Endothelial cell of umbilical vein (primary cell): ENCODE measurements at regions not wholly inside any gene's neighbourhood (a gene's known extent, or its start where the extent isn't known, plus 50 kb on each side); places are given as distances from the start of the nearest gene placed in this dataset.

ENCODE experiments used
- BruUV-seq: library from RNA; stranded (reverse); fragments of 400-500 nt; replicated peaks from 2 replicates; lab custom pipeline; 2021; lab: Mats Ljungman, UMichigan
- CTCF ChIA-PET: fragments of 300-600, 350-600 bp; sonication (Branson Sonifier 250); formaldehyde crosslinking; loops from one replicate; lab custom pipeline; 2021; ENCODE audit warnings: antibody characterized with exemption, inconsistent platforms; lab: Charles Lee
- POLR2A ChIA-PET: fragments of 300-600, 350-600 bp; sonication (Branson Sonifier 250); formaldehyde crosslinking; loops from one replicate; lab custom pipeline; 2021; ENCODE audit warnings: antibody characterized with exemption, inconsistent platforms; lab: Charles Lee
- DNase-seq: peaks from one replicate; pipeline ENCODE4 v3.0.0-alpha.2; 2011; ENCODE audit warnings: low read depth, low spot score
- FAIRE-seq: peaks from 2 replicates; lab custom pipeline; 2011; peaks lifted over from hg19 to GRCh38; lab: Jason Lieb, UNC
- H2AFZ ChIP-seq: 2 replicates; pipeline ENCODE4 v1.6.0; 2012; ENCODE audit warnings: low read depth, low read length, control low read depth, inconsistent platforms
- H3K27ac ChIP-seq: 2 replicates; pipeline ENCODE4 v1.5.1; 2011; ENCODE audit warnings: low read depth, mild to moderate bottlenecking, control low read depth, low read length, moderate library complexity; ENCODE audit not compliant: insufficient read depth
- H3K27me3 ChIP-seq, 2 experiments: 2 replicates each; pipeline versions ENCODE4 v1.6.0 to v1.6.1; 2011; ENCODE audit warnings: low read length in 2 of 2, mixed read lengths in 1 of 2; ENCODE audit not compliant: control insufficient read depth in 2 of 2, insufficient read depth in 2 of 2
- H3K36me3 ChIP-seq, 2 experiments: 2 replicates in 1 of 2; 3 replicates in 1 of 2; pipeline ENCODE4 v1.5.1; 2011; ENCODE audit warnings: low read length in 2 of 2, mild to moderate bottlenecking in 1 of 2, moderate library complexity in 1 of 2; ENCODE audit not compliant: control insufficient read depth in 2 of 2, insufficient read depth in 2 of 2; ENCODE audit errors: extremely low read depth in 1 of 2
- H3K4me1 ChIP-seq: 3 replicates; pipeline ENCODE4 v1.5.1; 2011; ENCODE audit warnings: mild to moderate bottlenecking, low read length; ENCODE audit not compliant: control insufficient read depth, insufficient read depth; ENCODE audit errors: extremely low read depth
- H3K4me2 ChIP-seq: 2 replicates; pipeline ENCODE4 v1.6.1; 2011; ENCODE audit warnings: low read length, control low read depth, mixed read lengths; ENCODE audit not compliant: insufficient read depth
- H3K4me3 ChIP-seq, 3 experiments: fragments of 200-600 bp in 1 of 3; sonication (generic), shearing (Covaris generic) in 1 of 3; replicated peaks in 1 of 3; 2 replicates each; pipeline ENCODE4 v1.5.1; 2011 to 2016; ENCODE audit warnings: control low read depth in 3 of 3, low read length in 3 of 3, mild to moderate bottlenecking in 2 of 3, inconsistent platforms in 1 of 3, low read depth in 1 of 3, moderate library complexity in 1 of 3; ENCODE audit not compliant: insufficient read depth in 1 of 3
- H3K79me2 ChIP-seq: 2 replicates; pipeline ENCODE4 v1.6.0; 2012; ENCODE audit warnings: low read length, inconsistent platforms; ENCODE audit not compliant: control insufficient read depth, insufficient read depth
- H3K9ac ChIP-seq: replicated peaks from 2 replicates; pipeline ENCODE3; 2011; ENCODE audit warnings: low read length, control low read depth; ENCODE audit not compliant: insufficient read depth; ENCODE audit errors: extremely low read depth
- H3K9me1 ChIP-seq: replicated peaks from 3 replicates; pipeline ENCODE4 v1.6.0; 2011; ENCODE audit warnings: mild to moderate bottlenecking, low read length; ENCODE audit not compliant: control insufficient read depth, insufficient read depth; ENCODE audit errors: extremely low read depth
- H3K9me3 ChIP-seq: replicated peaks from 2 replicates; pipeline ENCODE4 v1.5.1; 2012; ENCODE audit warnings: low read length, inconsistent platforms; ENCODE audit not compliant: control insufficient read depth, insufficient read depth
- H4K20me1 ChIP-seq: replicated peaks from 2 replicates; pipeline ENCODE3; 2011; ENCODE audit warnings: mild to moderate bottlenecking, low read length; ENCODE audit not compliant: control insufficient read depth, insufficient read depth; ENCODE audit errors: extremely low read depth
- CTCF ChIP-seq, 2 donors: IDR thresholded peaks; 1 replicate in 1 of 2; 2 replicates in 1 of 2; pipeline ENCODE4 v1.5.1; 2011; ENCODE audit warnings: low read length in 2 of 2, mild to moderate bottlenecking in 2 of 2, moderate library complexity in 2 of 2, control low read depth in 1 of 2, inconsistent platforms in 1 of 2, low read depth in 1 of 2; ENCODE audit not compliant: insufficient read depth in 1 of 2; ENCODE audit errors: extremely low read depth in 1 of 2
- EZH2 ChIP-seq: IDR thresholded peaks from 2 replicates; pipeline ENCODE4 v1.6.1; 2012; ENCODE audit warnings: borderline replicate concordance, low read depth, mild to moderate bottlenecking, moderate library complexity, low read length, inconsistent platforms; ENCODE audit not compliant: severe bottlenecking
- FOS ChIP-seq: IDR thresholded peaks from 2 replicates; pipeline ENCODE4 v1.6.1; 2011; ENCODE audit warnings: mild to moderate bottlenecking, low read length, moderate library complexity, borderline replicate concordance; ENCODE audit not compliant: insufficient read depth
- GATA2 ChIP-seq: IDR thresholded peaks from 2 replicates; pipeline ENCODE4 v1.7.0; 2011; ENCODE audit warnings: low read depth, mild to moderate bottlenecking, moderate library complexity, mixed read lengths, low read length; ENCODE audit not compliant: insufficient read length, insufficient read depth
- JUN ChIP-seq: IDR thresholded peaks from 2 replicates; pipeline ENCODE4 v1.6.1; 2011; ENCODE audit warnings: borderline replicate concordance, low read depth; ENCODE audit not compliant: insufficient read length, insufficient read depth
- MAX ChIP-seq: IDR thresholded peaks from 2 replicates; pipeline ENCODE4 v1.6.1; 2011; ENCODE audit not compliant: insufficient read depth, insufficient read length
- MYC ChIP-seq: IDR thresholded peaks from one replicate; pipeline ENCODE4 v1.6.1; 2011; ENCODE audit warnings: mild to moderate bottlenecking, low read depth, low read length
- POLR2A ChIP-seq: IDR thresholded peaks from 2 replicates; pipeline ENCODE4 v1.6.1; 2012; ENCODE audit warnings: low read depth, mild to moderate bottlenecking, control low read depth, low read length
- POLR2AphosphoS5 ChIP-seq: IDR thresholded peaks from 2 replicates; pipeline ENCODE4 v1.6.1; 2012; ENCODE audit warnings: low read depth, mild to moderate bottlenecking, control low read depth, low read length, moderate library complexity; ENCODE audit not compliant: insufficient read depth
- dilution Hi-C: fragments of 300-500 bp; cut with MboI; formaldehyde crosslinking; loops from one replicate; pipeline ENCODE4 v1.15.0; 2019; ENCODE audit warnings: low sequenced_read_pairs; ENCODE audit not compliant: extremely low pct_ligation_motif_present
- intact Hi-C: fragments of 100-400 bp; cut with micrococcal nuclease; formaldehyde crosslinking; loops from one replicate; pipeline ENCODE4 v1.10.0; 2022

- no peaks in the 10 kb centered on the region for H4K20me1 ChIP-seq
- no peak for FAIRE-seq
- H3K79me2 ChIP-seq, result no peaks in the 10 kb centered on the region
- H3K9ac ChIP-seq, result no peak overlapping the region
- peaks cover 10 to 53% of the 10 kb centered on the region in 2 experiments for H3K36me3 ChIP-seq
- H3K27me3 ChIP-seq, result no peaks in the 10 kb centered on the region
- H3K4me3 ChIP-seq, result no peak overlapping the region
- no peak for DNase-seq
- H2AFZ ChIP-seq, result no peak overlapping the region
- BruUV-seq, result no TSS peak
- dilution Hi-C loops (no loop called here), intact Hi-C loops (no loop called here)
- H3K27ac ChIP-seq, result no peak overlapping the region
- no peak overlapping the region for H3K4me2 ChIP-seq
- no peaks in the 10 kb centered on the region for H3K4me1 ChIP-seq
- H3K9me3 ChIP-seq, result no peaks in the 10 kb centered on the region
- CTCF ChIA-PET, result no interaction called here
- TF ChIP-seq MAX (no peak), MYC (no peak), GATA2 (no peak), JUN (no peak), EZH2 (no peak), CTCF (IDR thresholded peaks at IDR 0.05; ENCODE audit: extremely low read depth in 1 of 2, insufficient read depth in 1 of 2, low read depth in 1 of 2, low read length in 2 of 2) (no peak), FOS (no peak), POLR2AphosphoS5 (no peak), POLR2A (no peak)
- POLR2A ChIA-PET, result no interaction called here
- no peaks in the 10 kb centered on the region for H3K9me1 ChIP-seq
Measured at GRCh38 chr20:19958219-19958618, 58.9 kb upstream of the NAA20 start.
